Pancreas (tissue), 10 donors: ENCODE measurements at regions not wholly inside any gene's neighbourhood (a gene's known extent, or its start where the extent isn't known, plus 50 kb on each side); places are given as distances from the start of the nearest gene placed in this dataset.

ENCODE experiments used
- ATAC-seq, 4 donors: fragments of 200-7000 bp; cut with Tn5 transposase; one replicate each; pipeline versions ENCODE4 v1.8.0 to v1.9.1; 2020; ENCODE audit warnings: mild to moderate bottlenecking in 4 of 4, moderate library complexity in 4 of 4
- DNase-seq, 6 donors: peaks; one replicate each; pipeline ENCODE4 v3.0.0-alpha.2; 2020
- FAIRE-seq: peaks from 2 replicates; lab custom pipeline; 2012; peaks lifted over from hg19 to GRCh38; lab: Jason Lieb, UNC
- H3K27ac ChIP-seq, 4 donors: fragments of 200-600 bp; sonication (generic); 1 replicate in 3 of 4; 2 replicates in 1 of 4; pipeline versions ENCODE4 v1.5.0 to v1.8.0; 2020
- H3K27me3 ChIP-seq, 4 donors: fragments of 200-600 bp; one replicate each; pipeline ENCODE4 v1.8.0; 2021
- H3K36me3 ChIP-seq, 3 donors: fragments of 200-600 bp; sonication (generic) in 1 of 3; one replicate each; pipeline versions ENCODE4 v1.5.0 to v1.8.0; 2020 to 2021
- H3K4me1 ChIP-seq, 3 donors: fragments of 200-600 bp; one replicate each; pipeline ENCODE4 v1.8.0; 2021
- H3K4me3 ChIP-seq, 4 donors: fragments of 200-600 bp; sonication (generic) in 2 of 4; one replicate each; pipeline versions ENCODE4 v1.5.0 to v1.8.0; 2020 to 2021
- H3K9me3 ChIP-seq, 4 donors: fragments of 200-600 bp; one replicate each; pipeline ENCODE4 v1.8.0; 2021
- CTCF ChIP-seq, 4 donors: fragments of 200-600 bp; sonication (generic) in 3 of 4; IDR thresholded peaks; one replicate each; pipeline versions ENCODE4 v1.5.0 to v1.8.0; 2021; ENCODE audit warnings: antibody characterized with exemption in 4 of 4
- WGBS, 2 donors: extraction: QIAGEN DNeasy Blood & Tissue Kit; methylation state at CpG; one replicate each; pipeline ENCODE4 v1.1.7; 2013; 5-methylcytosine and 5-hydroxymethylcytosine counted together
- intact Hi-C, 3 donors: fragments of 100-400 bp; cut with DNase I; formaldehyde crosslinking; loops; one replicate each; pipeline versions ENCODE4 v1.11.1 to v1.14.2; 2022
- donor health status: healthy with polysubstance abuse.
- donor health status: DM: no; HTN: no; CAD: no; lungs with moderate emphysema.
- donor health status: DM: no; HTN: no; CAD: no.
- donor health status: control.
- donor health status: control.
- donor health status: Bipolar disorder and iron deficiency.
- donor health status: DM: yes; HTN: yes; CAD: no.
- donor health status: DM: no; HTN: no; CAD: no.
- donor health status: DM: no; HTN: no; CAD: no.
- donor health status: DM: yes; HTN: yes; CAD: no.

- DNase-seq (no peak), FAIRE-seq (no peak), ATAC-seq (no peak)
- Histone ChIP-seq H3K27me3 (no peaks in the 10 kb centered on the region), H3K4me3 (no peak overlapping the region), H3K4me1 (no peaks in the 10 kb centered on the region), H3K9me3 (no peaks in the 10 kb centered on the region), H3K27ac (no peak overlapping the region), H3K36me3 (no peaks in the 10 kb centered on the region)
- intact Hi-C loops: no loop called here
- no peak for TF ChIP-seq CTCF (IDR thresholded peaks at IDR 0.05)
- WGBS, 2 donors: 56 to 83% methylated on average over 1 of the region's 1 CpG
These were observed 51.3 kb upstream of the UXT start for GRCh38 chrX:47710252-47710651.
